GM21737 (cell line): ENCODE measurements at regions not wholly inside any gene's neighbourhood (a gene's known extent, or its start where the extent isn't known, plus 50 kb on each side); places are given as distances from the start of the nearest gene placed in this dataset.

Experiments used
- ATAC-seq: cut with Tn5 transposase; IDR thresholded peaks from one replicate; pipeline ENCODE4 v1.9.1; 2021; ENCODE audit warnings: mild to moderate bottlenecking, moderate library complexity; ENCODE audit not compliant: unreplicated experiment

DNA sequence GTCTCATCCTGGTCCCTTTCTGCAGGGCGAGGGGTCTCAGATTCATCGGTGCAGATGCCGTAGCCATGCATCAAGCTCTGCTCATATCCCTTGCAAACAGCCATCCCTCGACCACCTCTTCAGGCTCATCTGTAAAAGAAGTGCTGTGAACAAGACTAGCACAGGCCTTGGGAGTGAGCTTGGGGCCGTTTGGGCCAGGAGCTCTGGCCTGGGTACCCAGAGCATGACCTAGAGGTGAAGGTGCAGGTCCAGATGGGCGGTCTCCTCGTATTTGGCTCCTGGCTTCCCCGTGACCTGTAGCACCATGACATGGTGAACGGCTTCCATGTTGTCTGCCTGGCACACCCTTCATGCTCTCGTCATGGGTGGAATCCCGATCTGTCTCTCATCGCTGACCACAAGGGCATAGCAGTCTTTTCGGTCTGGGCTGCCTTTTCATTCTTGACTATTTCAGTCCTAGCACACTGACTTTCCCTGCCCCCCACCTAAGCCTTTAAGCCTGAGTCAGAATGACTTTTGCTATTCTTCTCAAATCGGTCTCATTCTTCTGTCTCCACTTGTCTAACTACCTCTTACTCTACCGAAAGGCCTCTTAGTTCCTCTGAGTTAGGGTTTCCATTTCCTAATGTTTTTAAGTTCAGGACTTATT is 216.0 kb downstream of the FOXL1 start:
- no peak for ATAC-seq

DNA sequence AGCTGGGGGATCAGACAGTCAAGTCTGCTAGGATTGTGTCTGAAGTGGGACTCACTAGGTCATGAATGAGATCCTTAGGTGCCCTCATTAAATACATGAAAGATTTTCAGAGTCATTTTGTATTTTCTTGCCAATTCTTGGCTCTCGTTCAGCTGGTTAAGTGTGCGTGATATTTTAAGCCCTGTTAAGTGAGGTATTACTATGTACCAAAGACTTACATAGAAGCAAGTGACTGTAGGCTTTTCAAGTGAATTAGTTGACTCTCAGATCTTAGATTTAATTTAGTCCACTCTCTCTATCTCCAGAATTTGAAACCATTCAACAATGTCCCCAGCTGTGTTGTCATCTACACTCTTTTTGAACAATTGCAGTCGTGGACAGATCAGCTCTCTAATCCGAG is 219.4 kb downstream of the FOXL1 start:
- no peak for ATAC-seq

DNA sequence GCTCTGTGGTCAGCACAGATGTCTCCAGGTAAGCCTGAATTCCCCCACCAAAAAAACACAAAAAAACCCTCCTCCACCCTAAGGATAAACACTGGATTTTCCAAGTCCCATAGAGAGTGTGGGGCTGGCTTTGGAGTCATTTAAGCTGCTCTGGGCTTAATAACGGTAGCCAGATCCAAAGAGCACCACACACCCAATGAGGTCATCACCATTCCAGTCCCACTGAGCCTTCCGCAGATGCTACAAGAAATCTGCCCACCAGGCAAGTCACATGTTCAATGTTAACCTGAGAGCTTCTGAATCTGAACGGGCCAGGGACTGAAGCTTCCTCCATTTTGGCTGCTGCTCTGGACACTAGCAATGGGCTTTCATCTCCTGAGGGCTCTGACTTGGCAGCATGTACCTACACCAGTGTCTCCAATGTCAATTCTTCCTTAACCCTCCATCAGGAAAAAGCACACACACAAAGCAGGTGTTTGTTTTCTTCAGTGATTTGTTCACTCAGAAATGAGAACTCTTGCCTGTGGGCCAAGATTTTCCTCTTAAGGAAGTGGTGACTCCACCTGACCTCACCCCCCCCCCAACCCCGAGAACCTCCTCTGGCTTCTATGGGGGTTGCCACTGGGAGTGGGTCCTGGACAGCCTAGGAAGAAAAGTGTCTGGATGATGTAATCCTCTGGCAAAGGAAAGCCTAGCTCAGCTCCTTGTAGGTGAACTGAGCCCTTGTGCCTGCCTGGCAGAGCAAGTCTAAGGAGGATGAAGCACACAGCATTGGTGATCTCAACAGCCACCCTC is 220.1 kb downstream of the FOXL1 start:
- ATAC-seq = no peak

DNA sequence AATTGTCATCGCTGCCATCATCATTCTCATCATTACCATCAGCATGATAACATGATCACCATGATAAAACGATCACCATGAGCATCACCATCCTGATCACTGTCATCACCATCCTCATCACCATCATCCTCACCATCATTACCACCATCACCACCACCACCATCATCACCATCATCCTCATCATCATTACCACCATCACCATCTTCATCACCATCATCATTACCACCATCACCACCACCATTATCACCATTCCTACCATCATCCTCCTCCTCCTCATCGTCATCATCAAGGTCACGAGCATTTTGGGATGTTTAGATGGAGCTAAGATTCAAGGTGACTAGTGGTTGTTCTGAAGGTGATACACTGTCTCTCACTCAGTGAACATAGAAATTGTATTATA is 221.0 kb downstream of the FOXL1 start:
- ATAC-seq = no peak

DNA sequence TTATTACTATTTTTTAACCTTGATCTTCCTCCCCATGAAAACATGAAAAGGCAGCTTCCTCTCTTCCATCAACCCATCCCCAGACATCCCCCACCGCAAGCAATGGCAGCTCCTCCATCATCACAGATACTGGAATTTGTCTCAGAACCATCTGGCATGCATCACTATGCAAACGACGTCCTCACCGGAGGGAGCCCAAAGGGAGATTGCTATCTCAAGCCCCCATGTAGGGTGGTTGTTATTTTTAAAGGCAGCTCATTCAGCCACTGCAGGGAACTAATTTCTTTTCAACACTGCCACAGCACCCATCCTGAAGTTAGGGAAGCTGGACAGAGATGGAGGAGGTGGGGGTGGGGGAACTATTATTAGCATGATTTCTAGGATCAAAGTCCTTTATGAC is 222.5 kb downstream of the FOXL1 start:
- ATAC-seq = no peak

DNA sequence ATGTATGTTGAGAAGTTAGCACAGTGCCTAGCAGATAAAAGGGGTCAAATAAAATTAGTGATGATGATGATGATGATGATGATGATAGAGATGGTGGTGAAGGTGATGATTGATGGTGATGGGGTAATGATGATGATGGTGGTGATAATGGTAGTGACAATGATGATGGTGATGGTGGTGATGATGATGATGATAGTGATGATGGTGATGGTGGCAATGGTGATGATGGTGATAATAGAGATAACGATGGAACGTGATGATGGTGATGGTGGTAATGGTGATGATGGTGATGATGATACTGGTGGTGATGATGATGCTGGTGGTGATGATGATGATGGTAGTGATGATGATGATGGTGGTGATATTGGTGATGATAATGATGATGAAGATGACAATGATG is 223.7 kb downstream of the FOXL1 start:
- ATAC-seq = no peak

DNA sequence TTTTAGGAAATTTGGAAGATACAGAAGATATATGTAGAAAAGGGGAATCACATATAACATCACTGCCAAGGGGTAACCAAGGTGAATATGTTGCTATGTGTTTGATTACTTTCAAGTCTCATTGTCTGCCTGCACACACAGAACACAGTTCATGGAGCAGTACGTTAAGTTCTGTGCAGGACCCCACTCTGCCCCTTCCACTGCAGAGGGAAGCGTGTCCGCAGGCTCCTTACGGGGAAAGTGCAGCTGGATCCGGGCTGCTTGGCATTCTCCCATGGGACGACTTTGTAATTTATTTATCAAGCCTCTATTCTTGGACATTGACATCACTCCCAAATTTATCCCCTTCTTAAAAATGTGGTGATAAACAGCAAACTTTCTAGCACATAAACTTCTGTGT is 226.8 kb downstream of the FOXL1 start:
- no peak for ATAC-seq

DNA sequence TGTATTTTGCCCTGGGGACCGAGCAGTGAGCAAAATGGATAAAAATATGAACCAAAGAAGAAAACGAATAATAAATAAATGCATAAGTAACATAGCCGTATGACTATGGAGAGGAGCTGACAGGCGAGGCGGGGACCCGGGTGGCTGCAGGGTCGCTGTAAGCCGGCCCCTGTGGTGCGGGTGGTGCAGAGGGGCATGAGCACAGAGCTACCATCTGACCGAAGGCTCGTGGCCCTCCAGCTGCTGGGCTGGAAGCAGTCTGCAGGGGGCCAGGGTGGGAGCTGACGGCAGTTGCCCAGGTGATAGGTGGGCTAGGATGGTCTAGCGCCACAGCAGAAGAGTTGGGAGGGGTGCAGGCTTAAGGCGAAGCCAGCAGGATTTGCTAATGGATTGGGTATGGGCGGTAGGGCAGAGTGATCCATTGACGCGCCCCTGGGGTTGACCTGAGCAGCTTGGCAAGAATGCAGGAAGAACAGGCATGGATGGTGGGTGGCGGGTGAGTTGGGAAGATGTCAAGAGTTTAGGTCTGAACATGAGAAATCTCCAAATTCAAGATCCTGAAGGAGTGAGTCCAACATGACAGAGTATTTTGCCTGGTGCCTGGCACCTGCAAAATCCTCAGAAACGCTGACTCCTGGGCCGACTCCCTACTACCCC is 228.0 kb downstream of the FOXL1 start:
- no peak for ATAC-seq

DNA sequence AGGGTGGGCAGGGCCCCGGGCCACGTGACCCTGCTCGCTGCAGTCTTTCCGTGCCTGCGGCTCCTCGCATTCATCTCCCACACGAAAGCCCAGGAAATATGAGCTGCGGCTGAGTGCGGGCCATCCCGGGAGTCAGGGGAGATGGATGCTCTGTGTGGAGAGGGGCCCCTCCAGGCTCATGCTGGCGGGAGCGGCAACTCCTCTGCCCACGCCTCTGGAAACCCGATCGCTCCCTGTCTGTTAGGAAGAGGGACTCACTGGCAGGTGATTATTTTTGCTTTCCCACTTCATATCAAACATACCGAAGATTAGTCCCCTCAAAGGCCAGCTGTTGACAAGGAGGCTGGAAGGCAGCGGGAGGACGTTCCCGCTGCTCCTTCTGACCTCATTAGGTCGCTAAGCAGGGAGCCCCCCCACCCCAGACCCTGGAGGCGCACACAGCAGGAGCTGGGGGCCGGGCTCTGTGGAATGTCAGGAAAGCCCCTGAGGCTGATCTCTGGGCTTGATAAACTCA is 228.5 kb downstream of the FOXL1 start:
- no peak for ATAC-seq

DNA sequence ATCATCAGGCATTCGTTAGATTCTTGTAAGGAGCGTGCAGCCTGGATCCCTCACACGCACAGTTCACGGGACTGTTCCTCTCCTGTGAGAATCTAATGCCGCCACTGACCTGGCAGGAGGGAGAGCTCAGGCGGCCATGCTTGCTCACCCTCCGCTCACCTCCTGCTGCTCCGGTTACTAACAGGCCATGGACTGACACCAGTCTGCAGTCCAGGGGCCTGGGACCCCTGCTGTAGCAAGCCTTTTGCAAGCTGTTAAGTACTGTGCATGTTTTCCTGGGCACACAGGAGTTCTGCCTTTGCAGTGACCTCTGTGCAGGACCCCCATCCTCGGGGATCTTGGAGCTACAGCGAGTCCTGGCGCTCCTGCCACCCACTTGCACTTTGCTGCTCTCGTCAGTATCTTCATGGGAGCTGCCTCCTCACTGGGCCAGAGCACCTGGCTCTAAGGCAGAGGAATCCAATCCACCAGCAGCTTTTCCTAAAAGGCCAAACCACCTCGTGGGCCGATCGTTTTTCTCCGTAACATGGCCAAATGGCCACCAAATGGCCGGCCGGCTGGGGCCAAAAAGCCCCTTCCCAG is 230.6 kb downstream of the FOXL1 start:
- no peak for ATAC-seq

DNA sequence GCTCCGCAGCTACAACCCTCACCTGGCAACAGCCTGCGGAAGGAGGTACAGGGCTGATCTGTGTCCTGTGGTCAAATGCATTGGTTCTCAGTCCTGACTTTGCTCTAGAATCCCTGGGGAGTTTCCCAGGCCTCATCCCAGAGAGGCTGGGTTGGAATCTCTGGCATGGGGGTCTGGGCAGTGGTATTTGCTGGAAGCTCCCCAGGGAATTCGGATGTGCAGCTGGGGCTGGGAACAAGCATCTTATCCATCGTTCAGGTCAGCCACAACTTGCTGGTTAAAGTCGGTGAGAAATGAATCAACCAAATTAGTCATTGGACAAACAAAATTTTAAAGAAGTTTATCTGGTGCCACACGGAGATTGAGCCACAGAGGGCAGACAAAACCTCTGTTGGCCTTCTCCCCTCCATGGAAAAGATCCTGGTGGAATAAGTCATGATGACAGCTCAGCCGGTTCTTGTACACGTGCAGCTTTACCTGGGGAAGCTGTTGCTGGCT is 231.2 kb downstream of the FOXL1 start:
- no peak for ATAC-seq

DNA sequence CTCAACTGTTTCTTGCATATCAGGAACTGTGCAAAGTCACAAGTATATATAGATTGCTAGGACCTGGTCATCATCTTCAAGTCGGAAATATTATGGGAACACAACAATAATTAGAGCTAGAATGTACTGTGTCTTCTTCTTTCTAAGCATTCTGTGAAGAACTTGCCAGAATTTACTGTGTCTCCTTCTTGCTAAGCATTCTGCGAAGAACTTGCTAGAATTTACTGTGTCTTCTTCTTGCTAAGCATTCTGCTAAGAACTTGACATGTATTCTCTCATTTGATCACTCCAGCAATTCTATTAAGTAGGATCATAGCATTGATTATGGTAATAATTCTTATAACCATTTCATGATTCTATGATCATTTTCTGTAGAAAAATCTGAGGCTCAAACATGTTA is 231.7 kb downstream of the FOXL1 start:
- no peak for ATAC-seq

DNA sequence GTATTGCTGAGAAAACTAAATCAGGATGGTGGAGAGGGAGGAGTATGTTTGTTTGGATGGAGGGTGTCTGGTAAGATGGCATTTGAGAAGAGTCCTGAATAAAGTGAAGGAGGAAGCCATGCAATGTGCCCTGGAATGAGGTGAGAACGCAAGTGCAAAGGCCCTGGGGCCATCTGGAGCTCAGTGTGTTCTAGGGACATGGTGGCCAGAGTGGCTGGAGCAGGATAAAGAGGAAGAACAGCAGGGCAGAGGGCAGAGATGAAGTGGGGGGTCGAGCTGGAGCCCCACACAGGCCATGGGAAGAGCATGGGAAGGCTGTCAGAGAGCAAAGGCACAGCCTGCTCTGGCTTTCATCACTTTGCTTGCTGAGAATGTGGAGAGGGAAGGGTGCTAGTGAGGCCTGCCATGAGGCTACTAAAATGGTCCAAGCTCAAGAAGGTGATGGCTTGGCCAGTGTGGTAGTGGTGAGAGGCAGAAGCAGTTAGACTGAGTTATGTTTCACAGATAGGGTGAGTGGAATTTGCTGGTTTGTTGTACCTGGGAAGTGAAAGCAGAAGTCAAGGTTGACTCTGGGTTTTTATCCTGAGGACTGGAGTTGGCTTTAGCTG is 234.1 kb downstream of the FOXL1 start:
- ATAC-seq = no peak

DNA sequence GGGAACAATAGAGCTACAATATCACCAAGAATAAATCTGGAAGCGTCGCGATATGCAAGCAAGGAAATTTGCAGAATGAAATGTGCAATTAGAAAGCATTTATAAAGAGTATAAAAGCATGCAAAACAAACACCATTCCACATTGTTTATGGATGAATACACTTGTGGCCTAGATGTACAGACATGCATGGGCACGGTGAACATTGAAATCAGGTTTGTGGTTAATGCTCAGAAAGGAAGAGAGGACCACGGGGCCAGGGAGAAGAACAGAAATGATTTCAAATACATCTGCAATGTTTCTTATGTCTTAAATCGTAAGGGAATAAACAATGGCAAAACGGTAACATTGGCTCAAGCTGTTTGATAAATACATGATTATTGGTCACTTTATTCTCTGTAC is 235.9 kb downstream of the FOXL1 start:
- no peak for ATAC-seq

DNA sequence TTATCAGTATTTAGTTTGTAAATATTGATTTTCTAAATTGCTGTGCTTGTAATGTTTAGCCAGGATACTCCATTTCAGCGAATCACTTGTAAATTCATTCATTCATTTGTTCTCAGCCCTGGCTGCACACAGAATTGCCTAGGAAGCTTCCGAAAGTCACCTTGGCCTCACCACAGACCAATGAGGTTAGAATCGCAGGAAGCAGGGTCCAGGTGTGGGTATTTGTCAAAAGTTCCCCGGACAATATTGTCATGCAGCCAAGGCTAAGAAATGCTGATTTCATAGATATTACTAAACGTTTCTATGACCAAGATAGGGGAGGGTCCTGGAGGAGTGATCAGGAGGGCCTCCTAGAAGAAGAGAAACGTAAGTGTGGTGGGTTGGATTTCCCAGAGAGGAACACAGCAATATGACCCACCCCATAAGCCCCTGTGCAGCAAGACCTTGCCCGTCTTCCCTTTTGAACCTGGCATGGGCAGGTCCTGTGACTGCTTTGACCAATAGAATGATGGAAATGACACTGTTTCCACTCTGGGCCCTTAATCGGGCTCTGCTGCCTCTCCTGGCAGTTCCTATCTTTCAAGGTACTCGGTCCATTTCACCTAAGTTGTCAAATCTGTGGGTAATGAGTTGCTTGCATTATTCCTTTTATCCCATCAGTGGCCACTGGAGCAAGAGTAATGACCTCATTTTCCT is 238.7 kb downstream of the FOXL1 start:
- no peak for ATAC-seq

DNA sequence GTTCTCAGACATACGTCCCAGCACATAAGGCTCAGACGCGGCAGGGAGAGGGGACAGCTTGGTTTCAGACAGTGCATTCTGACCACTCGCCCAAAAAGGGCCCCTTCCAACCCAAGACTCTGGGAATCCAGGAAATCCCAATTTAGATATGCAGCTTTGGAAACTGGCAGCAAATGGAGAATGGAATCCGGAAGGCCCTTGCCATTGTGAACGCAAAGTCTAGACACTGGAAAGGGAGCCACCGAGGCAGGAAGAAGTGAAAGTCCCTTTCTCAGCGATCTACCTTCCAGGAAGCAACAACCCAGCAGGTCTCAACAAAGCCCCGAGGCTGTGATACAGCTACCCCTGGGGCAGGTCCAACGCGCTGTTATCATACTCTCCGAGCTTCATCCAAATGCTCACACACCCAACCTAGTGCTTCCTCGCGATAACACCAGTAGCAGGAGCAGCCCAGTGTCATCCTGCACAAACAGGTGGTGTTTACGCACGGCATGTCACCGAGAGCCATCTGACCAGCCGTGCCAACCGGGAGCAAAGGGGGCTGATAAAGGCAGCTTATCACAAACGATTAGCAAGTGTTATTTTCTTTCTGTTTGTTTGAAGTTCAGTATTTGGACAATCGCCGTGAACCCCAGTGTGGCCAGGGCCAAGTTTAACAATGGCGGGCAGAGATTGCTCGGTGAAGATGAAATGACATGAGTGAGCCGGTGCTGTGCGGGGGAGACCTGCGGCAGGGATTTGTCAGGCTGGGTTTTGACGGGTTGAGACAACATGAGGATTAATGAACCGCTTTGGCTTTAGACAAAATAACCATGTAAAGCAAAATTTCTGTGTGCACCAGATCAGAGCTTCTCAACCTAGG is 240.6 kb downstream of the FOXL1 start:
- no peak for ATAC-seq

DNA sequence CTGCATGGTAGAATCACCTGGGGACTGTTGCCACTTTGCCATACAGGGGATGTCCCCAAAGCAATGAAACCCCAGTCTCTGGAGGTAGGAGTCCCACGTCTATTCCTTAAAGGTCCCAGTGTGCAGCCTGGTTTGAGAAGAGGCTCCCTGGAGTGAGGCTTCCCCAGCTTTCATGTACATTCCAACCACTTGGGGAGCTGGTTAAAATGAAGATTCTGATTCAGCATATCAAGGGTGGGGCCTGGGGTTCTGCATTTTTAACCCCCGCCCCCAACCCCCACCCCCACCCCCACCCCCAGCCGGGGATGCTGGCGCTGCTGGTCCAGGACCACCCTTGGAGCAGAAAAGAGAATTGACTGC is 241.2 kb downstream of the FOXL1 start:
- no peak for ATAC-seq

DNA sequence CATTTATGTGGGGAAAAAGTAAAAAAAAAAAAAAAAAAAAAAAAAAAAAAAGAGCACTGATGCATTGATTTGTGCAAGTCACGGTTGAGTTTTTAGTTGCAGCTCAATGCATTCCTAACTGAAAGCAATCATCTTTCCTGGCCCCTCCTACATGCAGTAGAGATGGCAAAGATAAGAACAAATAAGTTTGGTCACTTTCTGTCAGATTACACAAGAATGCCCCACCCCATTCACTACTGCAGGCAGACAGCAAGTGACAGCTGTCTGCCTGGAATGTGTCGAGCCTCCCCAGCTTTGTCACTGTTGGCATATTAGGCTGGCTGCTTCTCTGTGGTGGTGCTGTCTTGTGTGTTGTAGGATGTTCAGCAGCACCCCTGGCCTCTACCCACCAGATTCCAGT is 243.5 kb downstream of the FOXL1 start:
- no peak for ATAC-seq

DNA sequence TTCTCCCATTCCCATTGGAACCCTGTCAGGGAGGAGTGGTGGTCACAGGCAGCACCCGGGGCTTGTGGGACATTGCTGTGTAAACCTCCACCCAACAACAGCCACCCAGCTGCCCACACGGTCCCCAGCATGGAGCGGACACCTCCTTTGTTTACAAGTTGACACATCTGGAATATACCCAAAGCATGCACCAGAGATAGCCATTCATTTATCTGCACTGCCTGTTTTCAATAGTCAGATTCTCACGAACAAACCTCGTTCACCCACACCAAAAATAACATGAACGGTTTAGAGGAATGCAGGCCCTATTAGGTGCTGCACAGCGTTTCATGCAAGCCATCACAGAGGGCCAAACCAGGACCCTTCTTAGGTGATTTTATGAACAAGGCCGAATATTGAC is 244.8 kb downstream of the FOXL1 start:
- ATAC-seq = no peak
